Panc1 (cell line): ENCODE measurements at regions not wholly inside any gene's neighbourhood (a gene's known extent, or its start where the extent isn't known, plus 50 kb on each side); places are given as distances from the start of the nearest gene placed in this dataset.

Experiments
- ATAC-seq: fragments of 200-7000 bp; cut with Tn5 transposase; 2 replicates; pipeline ENCODE4 v1.9.1; 2020; ENCODE audit warnings: mild to moderate bottlenecking, moderate library complexity
- BruUV-seq: library from RNA; stranded (reverse); fragments of 400-500 nt; replicated peaks from 2 replicates; lab custom pipeline; 2021; lab: Mats Ljungman, UMichigan
- CTCF ChIA-PET: fragments of 300-600 bp; sonication (Branson Sonifier 250); formaldehyde crosslinking; loops from one replicate; lab custom pipeline; 2022; ENCODE audit warnings: antibody characterized with exemption; lab: Charles Lee
- POLR2A ChIA-PET: fragments of 300-600 bp; sonication (Branson Sonifier 250); formaldehyde crosslinking; loops from one replicate; lab custom pipeline; 2022; ENCODE audit warnings: antibody characterized with exemption; lab: Charles Lee
- DNase-seq: peaks from one replicate; pipeline ENCODE4 v3.0.0-alpha.2; 2010; ENCODE audit warnings: low read depth, low spot score
- H3K27ac ChIP-seq: 2 replicates; pipeline ENCODE4 v1.5.1; 2011; ENCODE audit warnings: mild to moderate bottlenecking, low read length, inconsistent platforms
- H3K27me3 ChIP-seq: fragments of 200-500 bp; sonication (Bioruptor generic); 2 replicates; pipeline ENCODE4 v1.6.0; 2014; ENCODE audit warnings: low read length, inconsistent platforms; ENCODE audit not compliant: control insufficient read depth, insufficient read depth
- H3K36me3 ChIP-seq: fragments of 200-500 bp; sonication (Bioruptor generic); 2 replicates; pipeline ENCODE4 v1.5.1; 2014; ENCODE audit warnings: inconsistent platforms, mild to moderate bottlenecking, low read length, moderate library complexity; ENCODE audit not compliant: control insufficient read depth, insufficient read depth
- H3K4me1 ChIP-seq: 2 replicates; pipeline ENCODE4 v1.5.1; 2011; ENCODE audit warnings: inconsistent platforms, mild to moderate bottlenecking, low read length, moderate library complexity; ENCODE audit not compliant: control insufficient read depth, insufficient read depth
- H3K4me3 ChIP-seq, 2 experiments: 2 replicates each; pipeline ENCODE4 v1.5.1; 2011 to 2012; ENCODE audit warnings: low read depth in 2 of 2, low read length in 2 of 2, mild to moderate bottlenecking in 2 of 2, inconsistent platforms in 1 of 2, moderate library complexity in 1 of 2
- H3K9me3 ChIP-seq: fragments of 200-500 bp; sonication (Bioruptor generic); 2 replicates; pipeline ENCODE4 v1.5.1; 2014; ENCODE audit warnings: low read depth, mild to moderate bottlenecking, inconsistent platforms, low read length, moderate library complexity; ENCODE audit not compliant: control insufficient read depth, insufficient read depth
- POLR2AphosphoS5 ChIP-seq: IDR thresholded peaks from 2 replicates; pipeline ENCODE4 v1.6.1; 2012; ENCODE audit warnings: mild to moderate bottlenecking, low read depth, low read length, moderate library complexity
- SIN3A ChIP-seq: IDR thresholded peaks from 2 replicates; pipeline ENCODE4 v1.6.1; 2012; ENCODE audit warnings: low read depth, mild to moderate bottlenecking, low read length, moderate library complexity, borderline replicate concordance; ENCODE audit not compliant: insufficient read depth
- TCF7L2 ChIP-seq: IDR thresholded peaks from 2 replicates; pipeline ENCODE4 v1.6.1; 2011; ENCODE audit warnings: mild to moderate bottlenecking, low read depth, low read length, inconsistent platforms
- in situ Hi-C: cut with HindIII; loops from 2 replicates; pipeline ENCODE4 v1.10.0; 2016; ENCODE audit warnings: low sequenced_read_pairs, low pct_unique_long_range_greater_than_20kb
- intact Hi-C: fragments of 100-400 bp; cut with micrococcal nuclease; formaldehyde crosslinking; loops from one replicate; pipeline ENCODE4 v1.10.0; 2022; ENCODE audit not compliant: unreplicated experiment
- TF ChIP-seq, protein P1 (sequence below): fragments of 450-650 bp; IDR thresholded peaks from 2 replicates; pipeline ENCODE4 v1.5.1; 2017; ENCODE audit warnings: mild to moderate bottlenecking
- TF ChIP-seq, protein P2 (sequence below), 2 experiments: IDR thresholded peaks; 2 replicates each; pipeline ENCODE4 v1.6.1; 2011 to 2012; ENCODE audit warnings: low read depth in 2 of 2, control low read depth in 1 of 2, low read length in 1 of 2, mild to moderate bottlenecking in 1 of 2, moderate library complexity in 1 of 2; ENCODE audit not compliant: insufficient read depth in 1 of 2

DNA sequence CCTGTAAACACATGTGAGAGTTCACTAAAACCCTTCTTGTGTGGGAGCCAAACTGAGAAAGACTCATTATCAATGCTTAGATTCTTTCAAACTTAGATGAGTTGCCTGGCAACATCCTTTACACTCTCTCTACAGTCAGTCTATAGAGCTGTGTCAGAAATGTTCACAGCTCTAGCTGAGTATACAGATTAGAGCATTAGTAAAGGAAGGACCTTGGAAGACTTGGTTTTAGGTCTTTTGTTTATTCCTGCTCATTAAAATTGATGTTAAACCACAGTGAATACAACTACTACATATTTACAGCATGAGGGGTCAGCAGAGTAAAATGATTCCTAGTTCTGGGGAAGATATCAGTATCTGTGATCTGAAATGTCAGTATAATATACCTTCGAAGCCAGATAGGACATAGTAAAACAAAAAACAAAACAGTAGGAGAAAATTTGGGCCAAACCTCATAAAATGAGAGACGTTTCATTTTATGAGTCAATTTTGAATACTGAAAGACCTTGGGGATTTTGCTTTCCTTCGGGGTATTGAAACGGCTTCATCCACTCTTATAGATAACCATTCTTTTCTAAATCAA, 186.0 kb downstream of the TANC2 start:
- Histone ChIP-seq H3K27me3 (no peaks in the 10 kb centered on the region), H3K9me3 (no peaks in the 10 kb centered on the region), H3K27ac (no peak overlapping the region), H3K4me3 (no peak overlapping the region), H3K36me3 (no peaks in the 10 kb centered on the region), H3K4me1 (peaks cover 6% of the 10 kb centered on the region; the same call in 1 of the 2 replicates)
- ChIA-PET CTCF (no interaction called here), POLR2A (no interaction called here)
- no TSS peak for BruUV-seq
- in situ Hi-C loops, result no loop called here
- intact Hi-C loops, result no loop called here
- DNase-seq, result no peak
- no peak for ATAC-seq
- TF ChIP-seq SIN3A, result no peak
- no peak for TF ChIP-seq POLR2AphosphoS5

DNA sequence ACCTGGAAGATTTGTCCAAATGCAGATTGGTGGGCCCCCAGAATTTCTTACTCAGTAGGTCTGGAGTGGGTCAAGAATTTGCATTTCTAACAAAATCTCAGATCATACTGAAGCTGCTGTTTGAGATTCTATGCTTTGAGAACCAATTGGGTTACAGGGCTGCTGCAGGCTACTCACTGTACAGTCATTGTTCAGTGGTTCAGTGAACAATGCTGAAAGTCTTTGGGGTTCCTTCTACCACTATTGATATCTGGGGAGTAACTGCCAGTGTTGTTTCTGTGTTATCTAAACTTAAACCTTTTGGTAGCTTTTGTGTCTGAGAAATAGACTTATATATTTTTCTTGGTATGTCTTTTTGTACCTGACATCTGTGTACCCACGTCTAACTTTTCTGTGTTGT, 187.5 kb downstream of the TANC2 start:
- POLR2A ChIA-PET, result interaction anchor here (0.6 kb wide), 1 partner anchor 219 kb away, joined by 9 read pairs; no protein-coding TSS in a partner anchor
- in situ Hi-C loops, result no loop called here
- TF ChIP-seq, protein P1, sequence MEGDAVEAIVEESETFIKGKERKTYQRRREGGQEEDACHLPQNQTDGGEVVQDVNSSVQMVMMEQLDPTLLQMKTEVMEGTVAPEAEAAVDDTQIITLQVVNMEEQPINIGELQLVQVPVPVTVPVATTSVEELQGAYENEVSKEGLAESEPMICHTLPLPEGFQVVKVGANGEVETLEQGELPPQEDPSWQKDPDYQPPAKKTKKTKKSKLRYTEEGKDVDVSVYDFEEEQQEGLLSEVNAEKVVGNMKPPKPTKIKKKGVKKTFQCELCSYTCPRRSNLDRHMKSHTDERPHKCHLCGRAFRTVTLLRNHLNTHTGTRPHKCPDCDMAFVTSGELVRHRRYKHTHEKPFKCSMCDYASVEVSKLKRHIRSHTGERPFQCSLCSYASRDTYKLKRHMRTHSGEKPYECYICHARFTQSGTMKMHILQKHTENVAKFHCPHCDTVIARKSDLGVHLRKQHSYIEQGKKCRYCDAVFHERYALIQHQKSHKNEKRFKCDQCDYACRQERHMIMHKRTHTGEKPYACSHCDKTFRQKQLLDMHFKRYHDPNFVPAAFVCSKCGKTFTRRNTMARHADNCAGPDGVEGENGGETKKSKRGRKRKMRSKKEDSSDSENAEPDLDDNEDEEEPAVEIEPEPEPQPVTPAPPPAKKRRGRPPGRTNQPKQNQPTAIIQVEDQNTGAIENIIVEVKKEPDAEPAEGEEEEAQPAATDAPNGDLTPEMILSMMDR, result no peak
- TF ChIP-seq POLR2AphosphoS5, result no peak
- no peak for TF ChIP-seq SIN3A
- no peak for TF ChIP-seq TCF7L2
- TF ChIP-seq, protein P2, sequence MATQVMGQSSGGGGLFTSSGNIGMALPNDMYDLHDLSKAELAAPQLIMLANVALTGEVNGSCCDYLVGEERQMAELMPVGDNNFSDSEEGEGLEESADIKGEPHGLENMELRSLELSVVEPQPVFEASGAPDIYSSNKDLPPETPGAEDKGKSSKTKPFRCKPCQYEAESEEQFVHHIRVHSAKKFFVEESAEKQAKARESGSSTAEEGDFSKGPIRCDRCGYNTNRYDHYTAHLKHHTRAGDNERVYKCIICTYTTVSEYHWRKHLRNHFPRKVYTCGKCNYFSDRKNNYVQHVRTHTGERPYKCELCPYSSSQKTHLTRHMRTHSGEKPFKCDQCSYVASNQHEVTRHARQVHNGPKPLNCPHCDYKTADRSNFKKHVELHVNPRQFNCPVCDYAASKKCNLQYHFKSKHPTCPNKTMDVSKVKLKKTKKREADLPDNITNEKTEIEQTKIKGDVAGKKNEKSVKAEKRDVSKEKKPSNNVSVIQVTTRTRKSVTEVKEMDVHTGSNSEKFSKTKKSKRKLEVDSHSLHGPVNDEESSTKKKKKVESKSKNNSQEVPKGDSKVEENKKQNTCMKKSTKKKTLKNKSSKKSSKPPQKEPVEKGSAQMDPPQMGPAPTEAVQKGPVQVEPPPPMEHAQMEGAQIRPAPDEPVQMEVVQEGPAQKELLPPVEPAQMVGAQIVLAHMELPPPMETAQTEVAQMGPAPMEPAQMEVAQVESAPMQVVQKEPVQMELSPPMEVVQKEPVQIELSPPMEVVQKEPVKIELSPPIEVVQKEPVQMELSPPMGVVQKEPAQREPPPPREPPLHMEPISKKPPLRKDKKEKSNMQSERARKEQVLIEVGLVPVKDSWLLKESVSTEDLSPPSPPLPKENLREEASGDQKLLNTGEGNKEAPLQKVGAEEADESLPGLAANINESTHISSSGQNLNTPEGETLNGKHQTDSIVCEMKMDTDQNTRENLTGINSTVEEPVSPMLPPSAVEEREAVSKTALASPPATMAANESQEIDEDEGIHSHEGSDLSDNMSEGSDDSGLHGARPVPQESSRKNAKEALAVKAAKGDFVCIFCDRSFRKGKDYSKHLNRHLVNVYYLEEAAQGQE (IDR thresholded peaks at IDR 0.05; ENCODE audit: insufficient read depth in 1 of 2, low read depth in 2 of 2, low read length in 1 of 2), result no peak
- no peak for ATAC-seq
- H3K4me3 ChIP-seq, result no peak overlapping the region
- H3K9me3 ChIP-seq, result no peaks in the 10 kb centered on the region
- no peak for DNase-seq
- no peak overlapping the region; the same call in 1 of the 2 replicates for H3K27ac ChIP-seq
- intact Hi-C loops, result no loop called here
- no TSS peak for BruUV-seq
- no peaks in the 10 kb centered on the region for H3K27me3 ChIP-seq
- H3K4me1 ChIP-seq, result peaks cover 6% of the 10 kb centered on the region; the same call in 1 of the 2 replicates
- H3K36me3 ChIP-seq, result no peaks in the 10 kb centered on the region
- CTCF ChIA-PET, result no interaction called here

DNA sequence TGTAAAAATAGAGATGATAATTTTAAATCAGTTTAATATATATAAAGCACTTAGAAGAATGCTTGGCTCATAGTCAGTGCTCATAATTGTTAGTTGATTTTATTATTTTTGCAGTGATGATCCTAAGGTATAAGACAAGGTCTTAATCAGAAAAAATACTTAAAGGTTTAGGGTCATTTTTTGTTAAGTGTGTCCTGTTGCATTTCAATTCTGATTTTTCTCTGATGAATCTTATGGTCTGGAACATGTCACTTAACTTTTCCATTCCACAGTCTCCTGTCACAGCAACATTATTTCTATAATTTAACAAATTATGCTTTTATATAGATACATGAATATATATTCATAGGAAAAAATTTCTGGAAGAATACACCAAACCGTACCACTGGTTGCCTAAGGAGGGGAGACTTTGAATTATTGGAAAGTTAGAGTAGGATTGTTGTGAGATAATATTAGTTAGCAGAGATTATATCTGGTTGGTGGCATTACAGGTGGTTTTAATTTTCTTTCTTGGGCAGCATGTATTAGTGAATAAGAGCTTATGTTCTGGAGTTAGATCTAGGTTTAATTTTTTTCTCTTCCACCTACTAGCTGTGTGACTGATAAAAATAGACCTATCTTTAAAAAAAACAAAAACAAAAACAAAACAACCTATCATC, 188.7 kb downstream of the TANC2 start:
- no peaks in the 10 kb centered on the region for H3K36me3 ChIP-seq
- in situ Hi-C loops, result no loop called here
- peaks cover 6% of the 10 kb centered on the region; the same call in 1 of the 2 replicates for H3K4me1 ChIP-seq
- H3K27me3 ChIP-seq, result no peaks in the 10 kb centered on the region
- TF ChIP-seq, protein P2 (IDR thresholded peaks at IDR 0.05; ENCODE audit: insufficient read depth in 1 of 2, low read depth in 2 of 2, low read length in 1 of 2), result no peak
- no peak for TF ChIP-seq TCF7L2
- TF ChIP-seq, protein P1, result no peak
- intact Hi-C loops, result no loop called here
- ATAC-seq (no peak), DNase-seq (no peak)
- no peaks in the 10 kb centered on the region for H3K9me3 ChIP-seq
- BruUV-seq, result no TSS peak
- H3K4me3 ChIP-seq, result no peak overlapping the region
- no peak overlapping the region for H3K27ac ChIP-seq
- ChIA-PET POLR2A (no interaction called here), CTCF (no interaction called here)
